GM21576 (cell line): ENCODE measurements at regions not wholly inside any gene's neighbourhood (a gene's known extent, or its start where the extent isn't known, plus 50 kb on each side); places are given as distances from the start of the nearest gene placed in this dataset.
"Not testable (repeated sequence)": the region's sequence is repeated elsewhere in the genome, so short reads cannot be mapped to it uniquely, and the experiment has no call there.

Source experiments
- ATAC-seq: cut with Tn5 transposase; IDR thresholded peaks from one replicate; pipeline ENCODE4 v1.9.1; 2021; ENCODE audit warnings: mild to moderate bottlenecking, moderate library complexity; ENCODE audit not compliant: unreplicated experiment

GRCh38 chr1:115458426-115459114 lies 120.5 kb upstream of the NGF start:
- no peak for ATAC-seq

GRCh38 chr1:115457289-115457688 lies 119.2 kb upstream of the NGF start:
- ATAC-seq, result no peak

- ATAC-seq, result no peak
Observed at GRCh38 chr1:115456441-115456961, 118.5 kb upstream of the NGF start.

GRCh38 chr1:115454837-115455511 lies 116.9 kb upstream of the NGF start:
- ATAC-seq, result no peak

GRCh38 chr1:115453666-115454065 lies 115.6 kb upstream of the NGF start:
- no peak for ATAC-seq

- ATAC-seq, result no peak
Observed at GRCh38 chr1:115452600-115453329, 114.7 kb upstream of the NGF start.

GRCh38 chr1:115450501-115451040 lies 112.5 kb upstream of the NGF start:
- no peak for ATAC-seq

- ATAC-seq, result no peak
Observed at GRCh38 chr1:115448282-115449044, 110.4 kb upstream of the NGF start.

- ATAC-seq, result no peak
Observed at GRCh38 chr1:115447672-115448071, 109.6 kb upstream of the NGF start.

- ATAC-seq, result no peak
Observed at GRCh38 chr1:115445090-115445489, 107.0 kb upstream of the NGF start.

GRCh38 chr1:115440733-115441132 lies 102.7 kb upstream of the NGF start:
- ATAC-seq, result no peak

GRCh38 chr1:115439520-115439919 lies 101.5 kb upstream of the NGF start:
- ATAC-seq, result not testable (repeated sequence)

- no peak for ATAC-seq
Observed at GRCh38 chr1:115437196-115437595, 99.1 kb upstream of the NGF start.

GRCh38 chr1:115436596-115436995 lies 98.5 kb upstream of the NGF start:
- no peak for ATAC-seq

GRCh38 chr1:115433483-115433882 lies 95.4 kb upstream of the NGF start:
- ATAC-seq, result no peak

GRCh38 chr1:115432061-115432460 lies 94.0 kb upstream of the NGF start:
- ATAC-seq, result no peak

GRCh38 chr1:115430441-115431158 lies 92.6 kb upstream of the NGF start:
- no peak for ATAC-seq

GRCh38 chr1:115429884-115430283 lies 91.8 kb upstream of the NGF start:
- ATAC-seq, result no peak

- no peak for ATAC-seq
Observed at GRCh38 chr1:115429241-115429640, 91.2 kb upstream of the NGF start.

GRCh38 chr1:115428676-115429075 lies 90.6 kb upstream of the NGF start:
- ATAC-seq, result no peak
